HG03064 (cell line): ENCODE measurements at regions not wholly inside any gene's neighbourhood (a gene's known extent, or its start where the extent isn't known, plus 50 kb on each side); places are given as distances from the start of the nearest gene placed in this dataset.
"Not testable (repeated sequence)": the region's sequence is repeated elsewhere in the genome, so short reads cannot be mapped to it uniquely, and the experiment has no call there.

ENCODE experiments used
- ATAC-seq: cut with Tn5 transposase; IDR thresholded peaks from one replicate; pipeline ENCODE4 v1.9.1; 2021; ENCODE audit warnings: low read depth; ENCODE audit not compliant: unreplicated experiment

DNA sequence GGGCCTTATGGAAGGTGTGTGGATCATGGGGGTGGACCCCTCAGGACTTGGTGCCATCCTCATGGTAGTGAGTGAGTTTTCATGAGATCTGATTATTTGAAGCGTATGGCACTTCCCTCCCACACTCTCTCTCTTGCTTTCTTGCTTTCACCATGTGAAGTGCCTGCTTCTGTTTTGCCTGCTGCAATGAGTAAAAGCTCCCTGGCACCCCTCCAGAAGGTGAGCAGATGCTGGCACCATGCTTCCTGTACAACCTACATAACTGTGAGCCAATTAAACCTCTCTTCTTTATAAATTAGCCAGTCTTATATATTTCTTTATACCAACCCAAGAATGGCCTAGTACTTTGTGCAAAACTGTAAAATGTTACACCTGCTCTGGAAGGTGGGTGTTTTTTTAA is 396.8 kb upstream of the HS3ST5 start:
- no peak for ATAC-seq

- ATAC-seq: no peak
Measured at GRCh38 chr6:114735025-114735735, 392.4 kb upstream of the HS3ST5 start.

GRCh38 chr6:114733596-114733995 is 390.8 kb upstream of the HS3ST5 start:
- no peak for ATAC-seq

GRCh38 chr6:114718716-114719270 is 376.0 kb upstream of the HS3ST5 start:
- ATAC-seq: no peak

GRCh38 chr6:114718186-114718585 is 375.4 kb upstream of the HS3ST5 start:
- no peak for ATAC-seq

DNA sequence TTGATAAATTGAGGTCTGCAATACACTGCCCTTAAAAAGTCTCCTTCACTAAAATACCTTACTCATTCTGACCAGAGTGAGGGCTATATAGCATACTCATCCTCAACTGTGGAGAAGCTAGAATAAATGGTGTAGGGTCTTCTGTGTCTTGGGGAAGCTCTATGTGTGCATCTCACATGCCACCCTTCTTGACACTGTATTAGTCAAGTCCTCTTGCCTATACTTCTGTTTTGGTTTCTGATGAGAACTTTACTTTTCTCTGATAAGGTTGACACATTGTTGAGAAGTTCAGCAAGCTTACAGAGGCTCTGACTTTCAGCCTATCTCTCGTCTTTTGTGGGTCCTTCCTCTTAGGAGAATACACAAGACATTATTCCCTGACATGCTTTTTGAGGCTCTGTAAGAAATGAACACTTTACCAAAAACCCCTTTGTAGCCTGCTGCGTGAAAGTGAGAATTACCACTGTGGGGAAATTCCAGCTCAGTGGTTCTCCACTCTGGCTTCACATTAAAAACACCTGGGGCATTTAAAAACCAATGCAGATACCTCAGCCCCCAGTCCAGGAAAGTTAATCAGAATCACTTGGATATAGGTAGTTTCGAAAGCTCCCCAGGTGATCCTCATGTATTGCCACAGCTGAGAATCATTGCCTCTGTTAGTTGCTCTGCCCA is 372.1 kb upstream of the HS3ST5 start:
- ATAC-seq: no peak

GRCh38 chr6:114713690-114714089 is 370.9 kb upstream of the HS3ST5 start:
- no peak for ATAC-seq

DNA sequence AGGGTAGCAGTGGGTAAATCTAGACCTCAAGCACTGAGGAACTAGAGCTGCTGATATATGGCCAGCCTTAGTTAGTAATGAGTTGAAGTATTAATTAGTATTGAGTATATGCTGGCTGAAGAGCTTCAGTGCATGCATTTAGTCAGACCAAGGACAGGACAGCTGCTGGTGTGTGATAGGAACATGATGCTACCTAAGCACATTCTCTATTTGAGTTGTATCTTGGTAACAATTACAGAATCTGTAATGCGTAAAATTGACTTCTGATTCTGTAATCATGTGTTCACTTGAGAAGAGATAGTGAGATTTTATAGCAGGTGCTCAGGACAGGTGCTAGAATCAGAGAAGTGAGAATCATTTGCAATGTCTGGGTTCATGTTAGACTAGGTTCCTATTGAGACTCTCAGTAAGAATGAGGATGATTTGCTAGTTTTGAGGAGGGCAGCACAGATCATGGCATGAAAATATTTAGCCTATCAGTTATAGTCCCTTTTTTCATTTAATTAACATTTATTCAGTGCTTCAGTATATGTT is 369.4 kb upstream of the HS3ST5 start:
- ATAC-seq: no peak

- no peak for ATAC-seq
Measured at GRCh38 chr6:114707081-114707620, 364.3 kb upstream of the HS3ST5 start.

- ATAC-seq: no peak
Measured at GRCh38 chr6:114690625-114691024, 347.8 kb upstream of the HS3ST5 start.

- no peak for ATAC-seq
Measured at GRCh38 chr6:114659513-114659912, 316.7 kb upstream of the HS3ST5 start.

DNA sequence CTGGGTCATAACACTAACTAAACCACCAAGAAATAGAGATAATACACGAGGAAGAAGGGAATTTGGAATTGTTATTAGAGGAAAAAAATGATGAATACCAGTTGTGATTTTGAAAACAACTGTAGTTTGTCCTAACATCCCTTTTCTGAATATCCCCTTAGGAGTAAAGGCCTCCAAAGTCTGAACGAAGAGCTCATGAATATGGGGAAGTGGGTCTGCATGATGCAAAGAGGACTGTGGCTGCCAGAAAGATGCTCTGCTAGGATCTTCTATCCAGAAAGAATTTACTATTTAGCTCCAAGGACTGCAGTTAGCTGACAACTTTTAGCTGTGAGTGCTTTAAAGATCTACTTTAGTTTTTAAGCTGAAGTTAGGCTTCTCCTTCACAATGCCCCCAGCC is 308.8 kb upstream of the HS3ST5 start:
- ATAC-seq: no peak

DNA sequence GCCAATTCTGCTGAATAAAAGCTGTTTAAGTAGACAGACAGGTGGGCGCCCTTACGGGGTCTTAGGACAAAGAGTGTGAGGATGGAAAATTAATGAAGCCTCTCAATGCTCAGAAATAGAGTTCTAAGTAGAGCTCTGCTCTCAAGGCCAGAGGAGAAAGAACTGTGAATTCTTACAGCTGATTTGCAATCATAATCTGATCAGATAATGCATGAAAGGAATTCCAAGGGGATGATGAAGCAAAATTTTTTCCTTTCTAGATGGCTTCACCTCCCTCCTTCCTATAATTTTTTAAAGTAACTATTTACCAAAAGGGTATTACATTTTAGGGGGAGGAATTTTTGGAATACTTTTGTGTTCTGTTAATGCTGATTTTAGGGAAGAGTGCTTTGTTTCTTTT is 308.1 kb upstream of the HS3ST5 start:
- no peak for ATAC-seq

GRCh38 chr6:114649298-114649697 is 306.5 kb upstream of the HS3ST5 start:
- no peak for ATAC-seq

DNA sequence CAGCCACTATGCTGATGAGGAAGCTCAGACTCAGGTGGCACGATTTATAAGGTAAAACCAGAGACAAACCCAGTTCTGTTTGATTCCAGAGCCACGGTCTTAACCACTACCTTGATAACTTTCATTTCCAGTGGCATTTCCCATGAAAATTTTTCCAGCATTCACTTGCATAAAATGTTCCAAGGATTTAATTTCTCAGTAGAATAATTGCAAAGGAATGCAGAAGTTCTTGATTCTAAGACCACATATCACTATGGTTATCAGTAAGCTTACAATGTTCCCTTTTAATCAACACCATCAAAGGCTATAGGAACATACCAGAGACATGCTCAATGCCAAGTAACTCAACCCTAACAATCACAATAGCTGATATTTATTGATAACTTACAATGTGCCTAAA is 306.0 kb upstream of the HS3ST5 start:
- ATAC-seq: no peak

DNA sequence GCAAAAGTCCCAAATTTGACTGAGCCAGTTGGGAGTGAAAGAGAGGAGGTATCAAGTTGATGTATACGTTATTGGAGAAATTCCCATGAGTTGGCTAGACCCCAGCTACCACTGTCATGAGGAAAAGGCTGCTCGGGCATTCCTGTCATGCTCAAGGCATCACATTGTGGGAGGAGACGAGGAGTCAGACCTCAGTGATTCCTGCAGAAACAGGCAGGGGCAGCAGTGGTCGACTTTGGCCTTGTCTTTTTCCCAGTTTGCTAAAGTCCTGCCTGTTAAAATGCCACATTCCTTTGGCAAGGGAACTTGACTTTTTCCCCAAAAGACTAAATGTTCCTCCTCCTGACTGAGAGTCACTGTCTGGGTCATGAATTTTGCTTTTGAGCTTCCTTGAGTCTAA is 295.5 kb upstream of the HS3ST5 start:
- no peak for ATAC-seq

- ATAC-seq: no peak
Measured at GRCh38 chr6:114634016-114634415, 291.2 kb upstream of the HS3ST5 start.

GRCh38 chr6:114626226-114626625 is 283.4 kb upstream of the HS3ST5 start:
- not testable (repeated sequence) for ATAC-seq

DNA sequence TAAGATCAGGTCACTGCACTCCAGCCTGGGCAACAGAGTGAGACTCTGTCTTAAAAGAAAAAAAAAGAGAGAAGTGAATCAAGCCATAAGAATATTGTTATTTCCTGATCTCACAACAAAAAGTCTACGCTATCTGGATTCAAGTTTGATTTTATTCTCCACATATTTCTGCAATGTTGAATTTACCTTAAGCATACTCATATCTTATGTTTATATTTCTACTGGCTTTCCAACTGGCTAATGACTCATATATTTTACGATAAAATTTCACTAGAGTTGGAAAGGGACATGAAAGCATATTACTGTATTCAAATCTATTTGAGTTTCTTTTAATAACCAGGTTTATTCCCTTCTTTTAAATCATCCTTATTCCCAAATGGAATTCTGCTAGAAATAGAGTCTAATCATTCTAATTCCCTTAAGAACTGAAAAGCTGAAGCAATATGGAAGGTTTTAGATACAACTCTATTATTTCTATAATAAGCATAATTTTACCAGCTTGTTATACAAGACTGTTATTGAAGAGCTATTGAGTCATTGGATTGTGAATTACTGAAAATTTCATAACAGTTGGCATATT is 276.9 kb upstream of the HS3ST5 start:
- no peak for ATAC-seq

- ATAC-seq: no peak
Measured at GRCh38 chr6:114611696-114612095, 268.9 kb upstream of the HS3ST5 start.

- ATAC-seq: no peak
Measured at GRCh38 chr6:114608091-114608490, 265.3 kb upstream of the HS3ST5 start.
